H9 (cell line): ENCODE measurements at regions not wholly inside any gene's neighbourhood (a gene's known extent, or its start where the extent isn't known, plus 50 kb on each side); places are given as distances from the start of the nearest gene placed in this dataset.

ENCODE experiments used
- DNase-seq: peaks from one replicate; pipeline ENCODE4 v3.0.0-alpha.2; 2017
- H2AFZ ChIP-seq: one replicate; pipeline ENCODE4 v1.6.1; 2013; ENCODE audit warnings: mild to moderate bottlenecking, low read length, control low read depth, moderate library complexity
- H2AK5ac ChIP-seq: 2 replicates; pipeline ENCODE4 v1.6.1; 2013; ENCODE audit warnings: low read length, control low read depth, mixed read lengths; ENCODE audit not compliant: insufficient read length
- H2BK120ac ChIP-seq: one replicate; pipeline ENCODE4 v1.6.1; 2013; ENCODE audit warnings: low read depth, mild to moderate bottlenecking, low read length, control low read depth, inconsistent platforms; ENCODE audit not compliant: poor library complexity, severe bottlenecking
- H2BK12ac ChIP-seq: 2 replicates; pipeline ENCODE4 v1.6.1; 2013; ENCODE audit warnings: low read length, control low read depth, mixed read lengths, low read depth; ENCODE audit not compliant: insufficient read length
- H2BK15ac ChIP-seq: 2 replicates; pipeline ENCODE4 v1.6.1; 2013; ENCODE audit warnings: low read depth, low read length, control low read depth
- H2BK20ac ChIP-seq: one replicate; pipeline ENCODE4 v1.6.1; 2013; ENCODE audit warnings: low read depth, mild to moderate bottlenecking, low read length, control low read depth, inconsistent platforms; ENCODE audit not compliant: poor library complexity, severe bottlenecking
- H2BK5ac ChIP-seq: 2 replicates; pipeline ENCODE4 v1.6.1; 2013; ENCODE audit warnings: low read length, control low read depth, mixed read lengths; ENCODE audit not compliant: insufficient read length
- H3K14ac ChIP-seq: 2 replicates; pipeline ENCODE4 v1.6.1; 2013; ENCODE audit warnings: low read length, control low read depth; ENCODE audit not compliant: insufficient read depth
- H3K18ac ChIP-seq: 2 replicates; pipeline ENCODE4 v1.6.1; 2013; ENCODE audit warnings: low read depth, mild to moderate bottlenecking, mixed read lengths, low read length, control low read depth; ENCODE audit not compliant: insufficient read length
- H3K23ac ChIP-seq: 2 replicates; pipeline ENCODE4 v1.6.1; 2013; ENCODE audit warnings: low read length, control low read depth, mixed read lengths, low read depth; ENCODE audit not compliant: insufficient read length
- H3K23me2 ChIP-seq: 2 replicates; pipeline ENCODE4 v1.6.1; 2013; ENCODE audit warnings: low read depth, mild to moderate bottlenecking, mixed read lengths, low read length, control low read depth; ENCODE audit not compliant: insufficient read length, poor library complexity, severe bottlenecking
- H3K27ac ChIP-seq: 2 replicates; pipeline ENCODE4 v1.5.1; 2013; ENCODE audit warnings: low read length, control low read depth, mixed read lengths, low read depth; ENCODE audit not compliant: insufficient read length
- H3K27me3 ChIP-seq: 2 replicates; pipeline ENCODE4 v1.6.1; 2013; ENCODE audit warnings: low read length, control low read depth, inconsistent platforms; ENCODE audit not compliant: insufficient read depth
- H3K4ac ChIP-seq: 2 replicates; pipeline ENCODE4 v1.6.1; 2013; ENCODE audit warnings: low read depth, mild to moderate bottlenecking, control low read depth, inconsistent platforms, low read length, moderate library complexity
- H3K4me1 ChIP-seq: 2 replicates; pipeline ENCODE4 v1.6.1; 2013; ENCODE audit warnings: low read length, control low read depth, inconsistent platforms; ENCODE audit not compliant: insufficient read depth
- H3K4me2 ChIP-seq: 2 replicates; pipeline ENCODE4 v1.6.1; 2013; ENCODE audit warnings: low read length, control low read depth, mixed read lengths; ENCODE audit not compliant: insufficient read length, insufficient read depth
- H3K56ac ChIP-seq: 2 replicates; pipeline ENCODE4 v1.6.1; 2013; ENCODE audit warnings: low read depth, mild to moderate bottlenecking, mixed read lengths, low read length, control low read depth; ENCODE audit not compliant: insufficient read length
- H3K79me1 ChIP-seq: 2 replicates; pipeline ENCODE4 v1.6.1; 2013; ENCODE audit warnings: low read depth, mild to moderate bottlenecking, moderate library complexity, low read length, control low read depth, inconsistent platforms; ENCODE audit not compliant: insufficient read depth, poor library complexity, severe bottlenecking
- H3K79me2 ChIP-seq: 2 replicates; pipeline ENCODE4 v1.6.1; 2013; ENCODE audit warnings: low read length, control low read depth, inconsistent platforms; ENCODE audit not compliant: insufficient read depth
- H3K9ac ChIP-seq: 2 replicates; pipeline ENCODE4 v1.6.1; 2013; ENCODE audit warnings: low read length, control low read depth, mixed read lengths; ENCODE audit not compliant: insufficient read length; ENCODE audit errors: extremely low read depth
- H3K9me3 ChIP-seq: one replicate; pipeline ENCODE4 v1.6.1; 2013; ENCODE audit warnings: low read depth, low read length, inconsistent platforms; ENCODE audit not compliant: control insufficient read depth
- H3T11ph ChIP-seq: one replicate; pipeline ENCODE4 v1.6.1; 2013; ENCODE audit warnings: mild to moderate bottlenecking, low read length, control low read depth, inconsistent platforms
- H4K20me1 ChIP-seq: one replicate; pipeline ENCODE4 v1.6.1; 2013; ENCODE audit not compliant: control insufficient read depth, insufficient read length, insufficient read depth
- H4K5ac ChIP-seq: 2 replicates; pipeline ENCODE4 v1.6.1; 2013; ENCODE audit warnings: low read depth, mild to moderate bottlenecking, mixed read lengths, low read length, control low read depth; ENCODE audit not compliant: insufficient read length
- H4K8ac ChIP-seq: replicated peaks from 2 replicates; pipeline ENCODE4 v1.6.1; 2013; ENCODE audit warnings: low read length, control low read depth, mixed read lengths, low read depth; ENCODE audit not compliant: insufficient read length
- H4K91ac ChIP-seq: 2 replicates; pipeline ENCODE4 v1.6.1; 2013; ENCODE audit warnings: low read depth, mild to moderate bottlenecking, moderate library complexity, mixed read lengths, low read length, control low read depth; ENCODE audit not compliant: insufficient read length
- H3K27ac Mint-ChIP-seq, 3 experiments: 2 replicates in 2 of 3; 3 replicates in 1 of 3; pipeline ENCODE4 v1.8.0; 2020 to 2021; ENCODE audit warnings: mixed read lengths in 3 of 3, mild to moderate bottlenecking in 1 of 3, moderate library complexity in 1 of 3
- H3K27me3 Mint-ChIP-seq: 2 replicates; pipeline ENCODE4 v1.8.0; 2021; ENCODE audit warnings: low read depth, mild to moderate bottlenecking, moderate library complexity, mixed read lengths
- H3K36me3 Mint-ChIP-seq, 3 experiments: 2 replicates in 2 of 3; 3 replicates in 1 of 3; pipeline ENCODE4 v1.8.0; 2020 to 2021; ENCODE audit warnings: low read depth in 3 of 3, mixed read lengths in 3 of 3; ENCODE audit not compliant: insufficient read depth in 1 of 3
- H3K4me1 Mint-ChIP-seq, 2 experiments: 2 replicates each; pipeline ENCODE4 v1.8.0; 2020; ENCODE audit warnings: mixed read lengths in 2 of 2
- H3K4me3 Mint-ChIP-seq, 2 experiments: 2 replicates in 1 of 2; 3 replicates in 1 of 2; pipeline ENCODE4 v1.8.0; 2020 to 2021; ENCODE audit warnings: mild to moderate bottlenecking in 2 of 2, mixed read lengths in 2 of 2, moderate library complexity in 1 of 2
- H3K9me3 Mint-ChIP-seq, 2 experiments: 2 replicates in 1 of 2; 3 replicates in 1 of 2; pipeline ENCODE4 v1.8.0; 2020; ENCODE audit warnings: mild to moderate bottlenecking in 2 of 2, mixed read lengths in 2 of 2, moderate library complexity in 1 of 2
- WGBS: extraction: QIAGEN DNeasy Blood & Tissue Kit; methylation state at CpG from one replicate; pipeline ENCODE4 v1.1.7; 2013; ENCODE audit warnings: missing lambda C conversion rate, low lambda C conversion rate, mixed read lengths; ENCODE audit not compliant: insufficient read length; ENCODE audit errors: extremely low coverage; 5-methylcytosine and 5-hydroxymethylcytosine counted together
- TF ChIP-seq, protein P1 (sequence below): fragments of 200-600 bp; sonication (generic); conservative IDR thresholded peaks from 3 replicates; pipeline ENCODE4 v1.8.0; 2021; ENCODE audit warnings: antibody characterized with exemption, mild to moderate bottlenecking

DNA sequence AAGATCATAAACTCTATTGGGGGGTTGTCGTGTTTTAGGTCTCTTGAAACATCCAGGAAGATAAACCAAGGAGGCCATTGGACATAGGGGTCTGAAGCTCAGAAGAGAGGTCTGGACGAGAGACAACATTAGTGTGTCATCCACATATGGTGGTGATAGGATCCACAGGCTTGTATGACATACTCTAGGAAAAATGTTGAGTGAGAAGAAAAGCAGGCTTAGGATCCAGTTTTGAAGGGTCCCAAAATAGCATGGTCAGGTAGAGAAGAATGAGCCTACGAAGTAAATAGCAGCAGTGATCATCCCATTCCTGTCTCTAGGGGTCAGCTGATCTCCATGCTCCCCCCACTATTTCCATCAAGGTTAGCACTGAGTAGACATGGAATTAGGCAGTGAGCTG lies 166.8 kb downstream of the ANKRD30B start:
- Histone ChIP-seq H3K23ac (no peak overlapping the region), H2BK12ac (no peak overlapping the region), H2BK120ac (no peak overlapping the region), H2AK5ac (no peak overlapping the region), H3K9ac (no peak overlapping the region), H2AFZ (no peak overlapping the region), H4K20me1 (no peaks in the 10 kb centered on the region), H3T11ph (no peak overlapping the region), H3K4me2 (no peak overlapping the region), H3K79me2 (no peaks in the 10 kb centered on the region), H3K23me2 (no peaks in the 10 kb centered on the region), H3K27me3 (no peaks in the 10 kb centered on the region), H2BK5ac (no peak overlapping the region), H3K14ac (no peak overlapping the region), H3K4me1 (no peaks in the 10 kb centered on the region), H2BK20ac (no peak overlapping the region), H3K9me3 (peaks cover 92% of the 10 kb centered on the region), H2BK15ac (no peak overlapping the region), H4K5ac (no peak overlapping the region), H3K4ac (no peak overlapping the region), H3K27ac (no peak overlapping the region), H3K56ac (no peak overlapping the region), H3K79me1 (no peaks in the 10 kb centered on the region), H4K91ac (no peak overlapping the region), H4K8ac (no peak overlapping the region), H3K18ac (no peak overlapping the region)
- Mint-ChIP-seq H3K4me3 (no peak overlapping the region), H3K36me3 (peaks cover 11 to 22% (median 13%) of the 10 kb centered on the region in 3 experiments; a peak in 5 of 7 replicates), H3K9me3 (peaks cover 96 to 97% of the 10 kb centered on the region in 2 experiments), H3K27me3 (no peaks in the 10 kb centered on the region; the same call in 1 of the 2 replicates), H3K27ac (no peak overlapping the region), H3K4me1 (no peaks in the 10 kb centered on the region)
- TF ChIP-seq, protein P1, sequence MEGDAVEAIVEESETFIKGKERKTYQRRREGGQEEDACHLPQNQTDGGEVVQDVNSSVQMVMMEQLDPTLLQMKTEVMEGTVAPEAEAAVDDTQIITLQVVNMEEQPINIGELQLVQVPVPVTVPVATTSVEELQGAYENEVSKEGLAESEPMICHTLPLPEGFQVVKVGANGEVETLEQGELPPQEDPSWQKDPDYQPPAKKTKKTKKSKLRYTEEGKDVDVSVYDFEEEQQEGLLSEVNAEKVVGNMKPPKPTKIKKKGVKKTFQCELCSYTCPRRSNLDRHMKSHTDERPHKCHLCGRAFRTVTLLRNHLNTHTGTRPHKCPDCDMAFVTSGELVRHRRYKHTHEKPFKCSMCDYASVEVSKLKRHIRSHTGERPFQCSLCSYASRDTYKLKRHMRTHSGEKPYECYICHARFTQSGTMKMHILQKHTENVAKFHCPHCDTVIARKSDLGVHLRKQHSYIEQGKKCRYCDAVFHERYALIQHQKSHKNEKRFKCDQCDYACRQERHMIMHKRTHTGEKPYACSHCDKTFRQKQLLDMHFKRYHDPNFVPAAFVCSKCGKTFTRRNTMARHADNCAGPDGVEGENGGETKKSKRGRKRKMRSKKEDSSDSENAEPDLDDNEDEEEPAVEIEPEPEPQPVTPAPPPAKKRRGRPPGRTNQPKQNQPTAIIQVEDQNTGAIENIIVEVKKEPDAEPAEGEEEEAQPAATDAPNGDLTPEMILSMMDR, result no peak
- WGBS, result no CpG with 5 or more reads among the region's 3 CpGs
- DNase-seq, result no peak
